A549 (cell line): ENCODE measurements at regions not wholly inside any gene's neighbourhood (a gene's known extent, or its start where the extent isn't known, plus 50 kb on each side); places are given as distances from the start of the nearest gene placed in this dataset.
A peak's percentile ranks its signal among the peaks of the same experiment; 100 is the strongest.

Experiments used
- ATAC-seq, 2 experiments: fragments of 200-7000 bp in 1 of 2; fragments of >200 bp in 1 of 2; cut with Nextera tagmentation in 1 of 2; cut with Tn5 transposase in 1 of 2; 3 replicates each; pipeline versions ENCODE4 v1.8.0 to v1.9.1; 2018 to 2020; ENCODE audit warnings: mild to moderate bottlenecking in 1 of 2, moderate library complexity in 1 of 2
- CTCF ChIA-PET: fragments of 300-600 bp; sonication (Branson Sonifier 250); formaldehyde crosslinking; extraction: SDS; loops from one replicate; lab custom pipeline; 2021; ENCODE audit warnings: antibody characterized with exemption, inconsistent platforms; lab: Yijun Ruan, JAX
- POLR2A ChIA-PET: fragments of 350-600 bp; formaldehyde crosslinking; extraction: SDS; loops from one replicate; lab custom pipeline; 2021; ENCODE audit warnings: antibody characterized with exemption, inconsistent platforms; lab: Yijun Ruan, JAX
- DNase-seq, 2 experiments: peaks; one replicate each; pipeline versions ENCODE4 v3.0.0 to v3.0.0-alpha.2; 2011 to 2016; ENCODE audit warnings: low read depth in 1 of 2, low spot score in 1 of 2
- FAIRE-seq: peaks from 2 replicates; lab custom pipeline; 2011; peaks lifted over from hg19 to GRCh38; lab: Jason Lieb, UNC
- H3K27ac ChIP-seq, 2 experiments: fragments of >200 bp; sonication (Bioruptor Twin); formaldehyde crosslinking; 3 replicates each; pipeline ENCODE4 v1.5.1; 2016 to 2017
- H3K4me1 ChIP-seq: fragments of >200 bp; sonication (Bioruptor Twin); formaldehyde crosslinking; 3 replicates; pipeline ENCODE4 v1.6.1; 2016
- H3K4me2 ChIP-seq: fragments of >200 bp; sonication (Bioruptor Twin); formaldehyde crosslinking; 3 replicates; pipeline ENCODE4 v1.6.1; 2016
- H3K4me3 ChIP-seq: fragments of >200 bp; sonication (Bioruptor Twin); formaldehyde crosslinking; 3 replicates; pipeline ENCODE4 v1.5.1; 2016
- H3K9me3 ChIP-seq: fragments of >200 bp; sonication (Bioruptor Twin); formaldehyde crosslinking; 3 replicates; pipeline ENCODE4 v1.6.1; 2016
- BHLHE40 ChIP-seq: IDR thresholded peaks from 2 replicates; pipeline ENCODE4 v1.6.1; 2012; ENCODE audit warnings: low read depth, low read length, inconsistent platforms
- CBX2 ChIP-seq: fragments of 200-600 bp; sonication (generic); IDR thresholded peaks from 2 replicates; pipeline ENCODE4 v1.6.1; 2016; ENCODE audit warnings: low read depth, mild to moderate bottlenecking, borderline replicate concordance
- CEBPB ChIP-seq, 2 experiments: fragments of >200 bp in 1 of 2; sonication (Bioruptor Twin) in 1 of 2; formaldehyde crosslinking in 1 of 2; IDR thresholded peaks; 2 replicates each; pipeline ENCODE4 v1.6.1; 2012 to 2016
- CHD4 ChIP-seq: fragments of 200-600 bp; sonication (generic); IDR thresholded peaks from 2 replicates; pipeline ENCODE4 v1.6.1; 2016; ENCODE audit warnings: antibody characterized with exemption, mild to moderate bottlenecking, borderline replicate concordance
- EP300 ChIP-seq, 2 experiments: fragments of >200 bp; sonication (Bioruptor Twin); formaldehyde crosslinking; IDR thresholded peaks; 2 replicates in 1 of 2; 3 replicates in 1 of 2; pipeline ENCODE4 v1.6.1; 2016 to 2017
- FOXS1 ChIP-seq: fragments of 250-450 bp; sonication (Bioruptor Pico); IDR thresholded peaks from 2 replicates; pipeline ENCODE4 v1.5.0; 2020; ENCODE audit warnings: mild to moderate bottlenecking, moderate library complexity
- GATA3 ChIP-seq: IDR thresholded peaks from 2 replicates; pipeline ENCODE4 v1.6.1; 2012; ENCODE audit warnings: borderline replicate concordance
- HDAC2 ChIP-seq: fragments of 200-600 bp; sonication (generic); IDR thresholded peaks from 2 replicates; pipeline ENCODE4 v1.6.1; 2016
- HOXB13 ChIP-seq: fragments of 250-450 bp; sonication (Bioruptor Pico); IDR thresholded peaks from 2 replicates; pipeline ENCODE4 v1.5.0; 2020; ENCODE audit warnings: low read depth, mild to moderate bottlenecking, moderate library complexity
- HOXB5 ChIP-seq: fragments of 250-450 bp; sonication (Bioruptor Pico); IDR thresholded peaks from 2 replicates; pipeline ENCODE4 v1.5.0; 2020; ENCODE audit warnings: mild to moderate bottlenecking, moderate library complexity
- KDM5A ChIP-seq: fragments of 200-600 bp; sonication (generic); IDR thresholded peaks from 2 replicates; pipeline ENCODE4 v1.6.1; 2016; ENCODE audit warnings: antibody characterized with exemption, mild to moderate bottlenecking
- MYC ChIP-seq: IDR thresholded peaks from 2 replicates; pipeline ENCODE4 v1.6.1; 2012; ENCODE audit warnings: mild to moderate bottlenecking, inconsistent platforms, low read length, improper control_type of control experiment, borderline replicate concordance
- NFE2L2 ChIP-seq: fragments of 150-350 bp; conservative IDR thresholded peaks from 2 replicates; pipeline ENCODE4 v1.6.1; 2014; ENCODE audit warnings: low read length
- PHF8 ChIP-seq: fragments of 200-600 bp; sonication (generic); IDR thresholded peaks from 2 replicates; pipeline ENCODE4 v1.6.1; 2016; ENCODE audit warnings: low read depth, mild to moderate bottlenecking, antibody characterized with exemption, moderate library complexity, borderline replicate concordance
- RAD21 ChIP-seq, 2 experiments: fragments of >200 bp in 1 of 2; sonication (Bioruptor Twin) in 1 of 2; formaldehyde crosslinking in 1 of 2; IDR thresholded peaks in 1 of 2; conservative IDR thresholded peaks in 1 of 2; 2 replicates in 1 of 2; 3 replicates in 1 of 2; pipeline ENCODE4 v1.6.1; 2012 to 2018; ENCODE audit warnings: inconsistent platforms in 1 of 2
- RCOR1 ChIP-seq: fragments of 150-350 bp; IDR thresholded peaks from 2 replicates; pipeline ENCODE4 v1.6.1; 2014; ENCODE audit warnings: antibody characterized with exemption, low read length, low read depth
- ZC3H11A ChIP-seq: fragments of 450-650 bp; IDR thresholded peaks from 2 replicates; pipeline ENCODE4 v1.6.1; 2014; ENCODE audit warnings: antibody characterized with exemption, mild to moderate bottlenecking
- ZSCAN20 ChIP-seq: fragments of 250-450 bp; sonication (Bioruptor Pico); IDR thresholded peaks from 2 replicates; pipeline ENCODE4 v1.8.0; 2022; ENCODE audit warnings: mild to moderate bottlenecking, moderate library complexity
- WGBS: methylation state at CpG from one replicate; pipeline ENCODE4 v1.1.6; 2017; ENCODE audit errors: missing lambda C conversion rate; 5-methylcytosine and 5-hydroxymethylcytosine counted together
- TF ChIP-seq, protein P1 (sequence below): IDR thresholded peaks from 2 replicates; pipeline ENCODE4 v1.6.1; 2012
- TF ChIP-seq, protein P2 (sequence below): fragments of >200 bp; sonication (Bioruptor Twin); formaldehyde crosslinking; IDR thresholded peaks from 2 replicates; pipeline ENCODE4 v1.6.1; 2016
- TF ChIP-seq, protein P3 (sequence below): IDR thresholded peaks from 2 replicates; pipeline ENCODE4 v1.6.1; 2012; ENCODE audit warnings: low read depth, borderline replicate concordance
- TF ChIP-seq, protein P4 (sequence below): fragments of 150-350 bp; IDR thresholded peaks from 2 replicates; pipeline ENCODE4 v1.6.1; 2014; ENCODE audit warnings: low read depth, mild to moderate bottlenecking, low read length
- TF ChIP-seq, protein P5 (sequence below): IDR thresholded peaks from 2 replicates; pipeline ENCODE4 v1.6.1; 2012
- TF ChIP-seq, protein P6 (sequence below): fragments of >200 bp; sonication (Bioruptor Twin); formaldehyde crosslinking; IDR thresholded peaks from 3 replicates; pipeline ENCODE4 v1.6.1; 2016

DNA sequence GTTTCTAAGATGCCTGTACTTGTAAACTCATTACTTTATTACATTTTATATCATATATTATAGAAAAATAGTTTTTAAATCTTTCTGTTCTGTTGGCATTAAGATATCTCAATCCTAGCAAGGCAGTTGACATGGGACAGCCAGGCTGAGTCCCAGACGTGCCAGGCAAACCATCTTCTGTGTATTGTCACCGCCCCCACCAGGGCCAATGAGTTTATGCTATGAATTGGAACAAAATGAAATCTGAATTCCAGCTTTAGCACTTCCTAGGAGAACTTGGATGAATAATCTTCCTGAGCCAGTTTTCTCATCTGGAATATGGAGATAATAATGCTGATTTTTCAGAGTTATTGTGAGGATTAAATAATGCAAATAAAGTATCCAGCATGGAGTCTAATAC lies 79.9 kb upstream of the GSX1 start:
- POLR2A ChIA-PET, result no interaction called here
- TF ChIP-seq KDM5A, result no peak
- no peak for TF ChIP-seq ZSCAN20 (CRISPR knock-in tag)
- TF ChIP-seq NFE2L2, result no peak
- TF ChIP-seq RAD21 (conservative IDR thresholded peaks at IDR 0.05 in 1 of 2, IDR thresholded peaks at IDR 0.05 in 1 of 2), result peak in 1 of 2 experiments; percentile 22; a peak in 1 of 5 replicates
- H3K4me1 ChIP-seq, result no peaks in the 10 kb centered on the region
- H3K27ac ChIP-seq, result no peak overlapping the region
- no peak overlapping the region for H3K4me3 ChIP-seq
- no peak overlapping the region for H3K4me2 ChIP-seq
- CTCF ChIA-PET, result no interaction called here
- FAIRE-seq (no peak), ATAC-seq (no peak), DNase-seq (peak in 1 of 2 experiments; percentile 12)
- 3% methylated on average over 2 of the region's 2 CpGs for WGBS
- no peaks in the 10 kb centered on the region for H3K9me3 ChIP-seq

DNA sequence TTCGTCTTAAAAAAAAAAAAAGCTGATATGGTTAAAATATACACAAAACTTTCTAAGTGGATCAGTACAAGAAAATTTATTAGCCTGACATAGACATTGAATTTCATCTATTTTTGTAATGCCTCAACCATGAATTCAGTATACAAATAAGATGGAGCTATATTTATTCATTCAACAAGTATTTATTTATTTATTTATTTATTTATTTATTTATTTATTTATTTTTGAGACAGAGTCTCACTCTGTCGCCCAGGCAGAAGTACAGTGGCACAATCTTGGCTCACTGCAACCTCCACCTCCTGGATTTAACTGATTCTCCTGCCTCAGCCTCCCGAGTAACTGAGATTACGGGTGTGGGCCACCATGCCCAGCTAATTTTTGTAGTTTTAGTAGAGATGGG lies 78.5 kb upstream of the GSX1 start:
- no peak for DNase-seq
- FAIRE-seq, result no peak
- WGBS, result 46% methylated on average over 4 of the region's 4 CpGs
- TF ChIP-seq ZC3H11A (peak; percentile 55), HDAC2 (no peak), MYC (no peak)
- no peak for ATAC-seq
- Histone ChIP-seq H3K4me2 (no peak overlapping the region), H3K4me3 (no peak overlapping the region), H3K27ac (no peak overlapping the region), H3K9me3 (no peaks in the 10 kb centered on the region), H3K4me1 (no peaks in the 10 kb centered on the region)
- POLR2A ChIA-PET, result no interaction called here
- CTCF ChIA-PET, result no interaction called here

DNA sequence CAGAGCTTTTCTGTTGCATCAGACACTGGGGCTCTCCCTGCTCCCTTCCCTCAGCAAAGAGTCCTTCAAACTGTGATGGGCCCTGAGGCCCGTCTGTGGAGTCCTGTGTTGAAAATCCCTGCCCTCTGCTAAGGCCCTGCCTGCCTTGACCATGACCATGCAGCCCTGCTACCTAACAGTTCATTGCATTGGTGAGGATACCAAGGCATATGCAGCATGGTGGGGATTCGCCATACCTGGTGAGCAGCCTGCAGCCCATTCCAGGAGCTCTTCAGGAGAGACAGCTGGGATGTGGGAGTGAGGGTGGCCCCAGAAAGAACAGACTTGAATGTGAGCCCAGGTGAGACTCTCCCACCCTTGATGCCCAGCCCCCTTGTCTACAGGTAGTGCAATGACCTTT lies 70.6 kb upstream of the GSX1 start:
- no peak for FAIRE-seq
- CTCF ChIA-PET, result interaction anchor here (1.6 kb wide), 1 partner anchor 13 kb away, joined by 4 read pairs; no protein-coding TSS in a partner anchor
- TF ChIP-seq, protein P1, sequence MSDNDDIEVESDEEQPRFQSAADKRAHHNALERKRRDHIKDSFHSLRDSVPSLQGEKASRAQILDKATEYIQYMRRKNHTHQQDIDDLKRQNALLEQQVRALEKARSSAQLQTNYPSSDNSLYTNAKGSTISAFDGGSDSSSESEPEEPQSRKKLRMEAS, result no peak
- no peak for TF ChIP-seq CBX2
- TF ChIP-seq PHF8, result no peak
- TF ChIP-seq HOXB13, result no peak
- TF ChIP-seq GATA3, result no peak
- TF ChIP-seq, protein P2, sequence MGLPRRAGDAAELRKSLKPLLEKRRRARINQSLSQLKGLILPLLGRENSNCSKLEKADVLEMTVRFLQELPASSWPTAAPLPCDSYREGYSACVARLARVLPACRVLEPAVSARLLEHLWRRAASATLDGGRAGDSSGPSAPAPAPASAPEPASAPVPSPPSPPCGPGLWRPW, result no peak
- TF ChIP-seq, protein P3, sequence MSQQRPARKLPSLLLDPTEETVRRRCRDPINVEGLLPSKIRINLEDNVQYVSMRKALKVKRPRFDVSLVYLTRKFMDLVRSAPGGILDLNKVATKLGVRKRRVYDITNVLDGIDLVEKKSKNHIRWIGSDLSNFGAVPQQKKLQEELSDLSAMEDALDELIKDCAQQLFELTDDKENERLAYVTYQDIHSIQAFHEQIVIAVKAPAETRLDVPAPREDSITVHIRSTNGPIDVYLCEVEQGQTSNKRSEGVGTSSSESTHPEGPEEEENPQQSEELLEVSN, result no peak
- no peak for TF ChIP-seq RAD21 (conservative IDR thresholded peaks at IDR 0.05 in 1 of 2, IDR thresholded peaks at IDR 0.05 in 1 of 2)
- no peak for TF ChIP-seq ZC3H11A
- TF ChIP-seq, all 56 proteins: peak for 0
- no peak for DNase-seq
- Histone ChIP-seq H3K4me2 (no peak overlapping the region), H3K9me3 (no peaks in the 10 kb centered on the region), H3K4me1 (no peaks in the 10 kb centered on the region), H3K27ac (no peak overlapping the region), H3K4me3 (no peak overlapping the region)
- ATAC-seq, result no peak
- WGBS, result 0% methylated on average over 1 of the region's 2 CpGs
- POLR2A ChIA-PET, result no interaction called here

DNA sequence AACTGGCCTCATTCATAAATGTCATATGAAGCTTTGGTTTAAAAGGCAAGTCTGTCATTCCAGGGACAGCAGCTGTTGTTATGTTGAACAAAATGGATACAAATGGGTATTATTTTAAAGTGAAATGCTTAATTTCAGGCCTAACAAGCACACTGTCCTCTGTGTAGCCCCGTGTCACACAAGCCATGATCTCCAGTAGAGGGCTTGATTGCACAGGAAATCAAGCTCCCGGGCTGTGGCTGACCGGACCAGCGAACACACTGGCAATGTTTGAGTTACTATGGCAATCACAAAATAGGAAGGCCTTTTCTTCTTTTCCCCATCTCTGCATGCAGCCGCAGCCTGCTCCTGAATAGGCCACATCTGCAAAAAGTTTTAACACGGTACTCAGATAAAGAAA lies 64.0 kb upstream of the GSX1 start:
- Histone ChIP-seq H3K9me3 (no peaks in the 10 kb centered on the region), H3K4me2 (no peak overlapping the region), H3K4me3 (no peak overlapping the region), H3K27ac (no peak overlapping the region), H3K4me1 (no peaks in the 10 kb centered on the region)
- WGBS, result 63% methylated on average over 6 of the region's 6 CpGs
- ATAC-seq (no peak), DNase-seq (peak in 1 of 2 experiments; percentile 14), FAIRE-seq (no peak)
- CTCF ChIA-PET, result interaction anchor here (0.5 to 1.1 kb wide), 2 partner anchors 8 to 19 kb away, joined by 3 read pairs; no protein-coding TSS in a partner anchor
- POLR2A ChIA-PET, result no interaction called here
- TF ChIP-seq, protein P4, sequence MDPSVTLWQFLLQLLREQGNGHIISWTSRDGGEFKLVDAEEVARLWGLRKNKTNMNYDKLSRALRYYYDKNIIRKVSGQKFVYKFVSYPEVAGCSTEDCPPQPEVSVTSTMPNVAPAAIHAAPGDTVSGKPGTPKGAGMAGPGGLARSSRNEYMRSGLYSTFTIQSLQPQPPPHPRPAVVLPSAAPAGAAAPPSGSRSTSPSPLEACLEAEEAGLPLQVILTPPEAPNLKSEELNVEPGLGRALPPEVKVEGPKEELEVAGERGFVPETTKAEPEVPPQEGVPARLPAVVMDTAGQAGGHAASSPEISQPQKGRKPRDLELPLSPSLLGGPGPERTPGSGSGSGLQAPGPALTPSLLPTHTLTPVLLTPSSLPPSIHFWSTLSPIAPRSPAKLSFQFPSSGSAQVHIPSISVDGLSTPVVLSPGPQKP, result no peak
- TF ChIP-seq FOXS1 (CRISPR knock-in tag) (no peak), RCOR1 (no peak), HOXB13 (no peak), BHLHE40 (no peak), CHD4 (no peak), HOXB5 (CRISPR knock-in tag) (no peak), CEBPB (IDR thresholded peaks at IDR 0.05) (no peak), EP300 (IDR thresholded peaks at IDR 0.05) (no peak)
- TF ChIP-seq, protein P2, result no peak
- TF ChIP-seq, protein P5, sequence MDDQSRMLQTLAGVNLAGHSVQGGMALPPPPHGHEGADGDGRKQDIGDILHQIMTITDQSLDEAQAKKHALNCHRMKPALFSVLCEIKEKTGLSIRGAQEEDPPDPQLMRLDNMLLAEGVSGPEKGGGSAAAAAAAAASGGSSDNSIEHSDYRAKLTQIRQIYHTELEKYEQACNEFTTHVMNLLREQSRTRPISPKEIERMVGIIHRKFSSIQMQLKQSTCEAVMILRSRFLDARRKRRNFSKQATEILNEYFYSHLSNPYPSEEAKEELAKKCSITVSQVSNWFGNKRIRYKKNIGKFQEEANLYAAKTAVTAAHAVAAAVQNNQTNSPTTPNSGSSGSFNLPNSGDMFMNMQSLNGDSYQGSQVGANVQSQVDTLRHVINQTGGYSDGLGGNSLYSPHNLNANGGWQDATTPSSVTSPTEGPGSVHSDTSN, result no peak
- TF ChIP-seq, protein P6, sequence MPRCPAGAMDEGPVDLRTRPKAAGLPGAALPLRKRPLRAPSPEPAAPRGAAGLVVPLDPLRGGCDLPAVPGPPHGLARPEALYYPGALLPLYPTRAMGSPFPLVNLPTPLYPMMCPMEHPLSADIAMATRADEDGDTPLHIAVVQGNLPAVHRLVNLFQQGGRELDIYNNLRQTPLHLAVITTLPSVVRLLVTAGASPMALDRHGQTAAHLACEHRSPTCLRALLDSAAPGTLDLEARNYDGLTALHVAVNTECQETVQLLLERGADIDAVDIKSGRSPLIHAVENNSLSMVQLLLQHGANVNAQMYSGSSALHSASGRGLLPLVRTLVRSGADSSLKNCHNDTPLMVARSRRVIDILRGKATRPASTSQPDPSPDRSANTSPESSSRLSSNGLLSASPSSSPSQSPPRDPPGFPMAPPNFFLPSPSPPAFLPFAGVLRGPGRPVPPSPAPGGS, result no peak
- TF ChIP-seq, protein P3, result no peak
